KMS-11 (cell line): ENCODE measurements at regions not wholly inside any gene's neighbourhood (a gene's known extent, or its start where the extent isn't known, plus 50 kb on each side); places are given as distances from the start of the nearest gene placed in this dataset.

Experiments used
- H2AFZ ChIP-seq: fragments of 200-600 bp; sonication (generic); 2 replicates; pipeline ENCODE4 v1.6.1; 2016; ENCODE audit warnings: antibody characterized with exemption, mixed run types, low read depth
- H3K27ac ChIP-seq: fragments of 200-600 bp; sonication (generic); 2 replicates; pipeline ENCODE4 v1.6.1; 2016; ENCODE audit warnings: mild to moderate bottlenecking, mixed run types
- H3K27me3 ChIP-seq: fragments of 200-600 bp; sonication (generic); 2 replicates; pipeline ENCODE4 v1.6.1; 2017; ENCODE audit warnings: mild to moderate bottlenecking, low read depth, mixed run types, moderate library complexity; ENCODE audit not compliant: insufficient read depth
- H3K36me3 ChIP-seq: fragments of 200-600 bp; sonication (generic); 2 replicates; pipeline ENCODE4 v1.6.1; 2017; ENCODE audit warnings: mild to moderate bottlenecking, mixed run types; ENCODE audit not compliant: insufficient read depth
- H3K4me1 ChIP-seq: fragments of 200-600 bp; sonication (generic); 2 replicates; pipeline ENCODE4 v1.6.1; 2016; ENCODE audit warnings: mild to moderate bottlenecking, low read depth, mixed run types; ENCODE audit not compliant: poor library complexity, severe bottlenecking
- H3K4me2 ChIP-seq: fragments of 200-600 bp; sonication (generic); 2 replicates; pipeline ENCODE4 v1.7.0; 2016; ENCODE audit warnings: mild to moderate bottlenecking, mixed run types
- H3K4me3 ChIP-seq: fragments of 200-600 bp; sonication (generic); IDR thresholded peaks from 2 replicates; pipeline ENCODE4 v1.6.1; 2017; ENCODE audit warnings: low read depth, low read length, mixed read lengths; ENCODE audit not compliant: insufficient read depth
- H3K79me2 ChIP-seq: fragments of 200-600 bp; sonication (generic); 2 replicates; pipeline ENCODE4 v1.6.1; 2016; ENCODE audit warnings: low read depth, mixed run types; ENCODE audit not compliant: insufficient read depth
- H3K9ac ChIP-seq: fragments of 200-600 bp; sonication (generic); 2 replicates; pipeline ENCODE4 v1.6.1; 2016; ENCODE audit warnings: mild to moderate bottlenecking, mixed run types
- H4K20me1 ChIP-seq: fragments of 200-600 bp; sonication (generic); 2 replicates; pipeline ENCODE4 v1.6.1; 2016; ENCODE audit warnings: mild to moderate bottlenecking, mixed run types; ENCODE audit not compliant: insufficient read depth
- CTCF ChIP-seq: fragments of 200-600 bp; sonication (generic); conservative IDR thresholded peaks from 2 replicates; pipeline ENCODE4 v1.6.1; 2017; ENCODE audit warnings: low read depth, mild to moderate bottlenecking, antibody characterized with exemption, low read length, moderate library complexity, mixed read lengths

DNA sequence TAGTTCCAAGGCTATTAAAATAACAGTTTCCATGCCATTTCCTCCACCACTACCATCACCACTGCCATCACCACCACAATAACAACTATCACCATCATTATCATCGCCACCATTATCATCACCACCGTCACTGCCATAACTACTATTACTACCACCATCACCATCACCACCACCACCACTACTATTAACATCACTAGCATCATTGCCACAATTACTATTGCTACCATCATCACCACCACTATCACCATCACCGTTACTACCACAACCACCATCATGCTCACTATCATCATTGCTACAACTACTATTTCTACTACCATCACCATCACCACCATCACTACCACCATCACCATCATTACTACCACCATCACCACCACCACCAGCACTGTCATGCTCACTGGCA lies 185.9 kb upstream of the MAF start:
- Histone ChIP-seq H3K4me3 (no peak overlapping the region), H3K9ac (no peak overlapping the region), H3K4me1 (no peaks in the 10 kb centered on the region), H3K79me2 (no peaks in the 10 kb centered on the region), H4K20me1 (no peaks in the 10 kb centered on the region), H3K4me2 (no peak overlapping the region), H3K27ac (no peak overlapping the region), H2AFZ (no peak overlapping the region), H3K27me3 (no peaks in the 10 kb centered on the region), H3K36me3 (no peaks in the 10 kb centered on the region)
- no peak for TF ChIP-seq CTCF

DNA sequence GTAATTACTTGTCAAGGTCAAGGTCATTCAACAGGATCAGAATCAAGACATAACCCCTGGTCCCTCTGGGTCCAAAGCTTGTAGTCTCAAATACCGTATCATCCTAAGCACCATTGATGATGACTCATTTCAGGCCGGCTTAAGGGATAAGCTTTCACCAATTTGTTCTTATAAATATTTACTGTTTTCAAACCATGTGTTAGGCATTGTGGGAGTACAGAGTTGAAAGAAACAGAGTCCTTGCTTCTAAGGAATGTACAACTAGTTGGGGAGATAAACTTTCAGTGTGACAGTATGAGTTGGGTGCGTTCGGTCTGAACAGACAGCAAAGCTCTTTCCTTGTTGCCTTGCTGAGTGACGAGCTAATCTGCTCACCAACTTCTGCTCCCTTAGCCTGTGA lies 183.5 kb upstream of the MAF start:
- Histone ChIP-seq H3K9ac (no peak overlapping the region), H3K36me3 (no peaks in the 10 kb centered on the region), H3K27ac (no peak overlapping the region), H4K20me1 (no peaks in the 10 kb centered on the region), H2AFZ (no peak overlapping the region), H3K79me2 (no peaks in the 10 kb centered on the region), H3K4me2 (no peak overlapping the region), H3K27me3 (no peaks in the 10 kb centered on the region), H3K4me3 (no peak overlapping the region), H3K4me1 (no peaks in the 10 kb centered on the region)
- TF ChIP-seq CTCF, result no peak

DNA sequence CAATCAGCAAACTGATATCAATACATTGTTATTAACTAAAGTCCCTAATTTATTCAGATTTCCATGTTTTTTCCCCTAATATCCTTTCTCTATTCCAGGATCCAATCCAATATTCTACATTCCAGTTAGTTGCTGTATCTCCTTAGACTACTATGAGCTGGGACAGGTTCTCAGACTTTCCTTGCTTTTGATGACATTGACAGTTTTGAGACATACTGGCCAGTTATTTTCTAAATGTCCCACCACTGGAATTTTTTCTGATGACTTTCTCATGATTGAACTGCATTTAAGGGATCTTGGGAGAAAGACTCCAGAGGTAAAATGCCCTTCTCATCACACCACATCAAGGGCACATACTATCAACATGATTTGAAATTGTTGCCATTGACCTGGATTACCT lies 177.1 kb upstream of the MAF start:
- TF ChIP-seq CTCF, result no peak
- no peak overlapping the region for H3K27ac ChIP-seq
- no peaks in the 10 kb centered on the region for H4K20me1 ChIP-seq
- no peak overlapping the region for H3K4me2 ChIP-seq
- H3K4me1 ChIP-seq, result peaks cover 15% of the 10 kb centered on the region
- no peaks in the 10 kb centered on the region for H3K79me2 ChIP-seq
- no peak overlapping the region for H3K4me3 ChIP-seq
- H3K9ac ChIP-seq, result no peak overlapping the region
- H3K27me3 ChIP-seq, result no peaks in the 10 kb centered on the region
- no peak overlapping the region for H2AFZ ChIP-seq
- no peaks in the 10 kb centered on the region for H3K36me3 ChIP-seq

DNA sequence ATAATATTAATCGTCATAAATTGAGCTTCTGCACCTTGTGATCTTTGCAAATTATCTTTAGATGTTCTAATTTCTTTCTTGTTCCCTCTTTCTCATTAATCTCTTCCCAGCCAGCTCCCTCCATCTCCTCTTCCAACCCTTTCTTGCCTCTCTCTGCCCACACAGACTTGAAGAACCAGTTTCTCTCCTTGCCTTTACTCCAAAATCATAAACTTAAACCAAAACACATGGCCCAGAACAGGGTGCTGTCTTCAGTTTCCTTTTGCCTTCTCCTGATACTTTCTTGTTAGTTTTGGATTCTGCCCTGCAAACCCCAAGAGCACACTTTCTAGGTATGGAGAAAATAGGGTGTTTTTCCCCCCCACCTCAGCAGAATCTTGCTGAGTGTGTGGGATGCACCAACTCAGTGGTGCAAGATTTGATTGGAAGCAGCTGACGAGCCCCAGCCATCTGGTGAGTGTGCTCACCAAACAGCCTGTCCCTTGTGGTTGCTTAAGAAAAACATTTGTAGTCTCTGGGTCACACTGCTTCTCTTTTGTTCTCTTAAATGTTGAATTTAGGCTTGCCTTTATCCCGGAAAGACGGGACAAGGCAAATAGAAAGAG lies 175.8 kb upstream of the MAF start:
- H3K27ac ChIP-seq, result peak overlapping the region; percentile 24; the same call in 1 of the 2 replicates
- TF ChIP-seq CTCF, result peak; percentile 38; the same call in 1 of the 2 replicates
- H4K20me1 ChIP-seq, result no peaks in the 10 kb centered on the region
- H3K4me1 ChIP-seq, result peaks cover 17% of the 10 kb centered on the region
- H3K27me3 ChIP-seq, result no peaks in the 10 kb centered on the region
- no peaks in the 10 kb centered on the region for H3K79me2 ChIP-seq
- H3K36me3 ChIP-seq, result no peaks in the 10 kb centered on the region
- peak overlapping the region; percentile 68 for H3K4me2 ChIP-seq
- peak overlapping the region; percentile 9; the same call in 1 of the 2 replicates for H3K9ac ChIP-seq
- H2AFZ ChIP-seq, result peak overlapping the region; percentile 51
- H3K4me3 ChIP-seq, result no peak overlapping the region
